Ectodermal cell (in vitro differentiated cells): ENCODE measurements at regions not wholly inside any gene's neighbourhood (a gene's known extent, or its start where the extent isn't known, plus 50 kb on each side); places are given as distances from the start of the nearest gene placed in this dataset.

Experiments
- H3K27ac ChIP-seq: 2 replicates; pipeline ENCODE4 v1.7.0; 2013; ENCODE audit warnings: mild to moderate bottlenecking, low read depth, low read length; ENCODE audit not compliant: insufficient read depth, poor library complexity, severe bottlenecking
- H3K27me3 ChIP-seq: 2 replicates; pipeline ENCODE4 v1.7.0; 2013; ENCODE audit warnings: mild to moderate bottlenecking, low read length; ENCODE audit not compliant: insufficient read depth, control insufficient read depth, poor library complexity, severe bottlenecking
- H3K36me3 ChIP-seq: one replicate; pipeline ENCODE4 v1.7.0; 2013; ENCODE audit warnings: low read length; ENCODE audit not compliant: control insufficient read depth, insufficient read depth
- H3K4me1 ChIP-seq: one replicate; pipeline ENCODE4 v1.7.0; 2013; ENCODE audit warnings: low read length; ENCODE audit not compliant: control insufficient read depth, insufficient read depth
- H3K4me3 ChIP-seq: 2 replicates; pipeline ENCODE4 v1.7.0; 2013; ENCODE audit warnings: low read depth, low read length, control low read depth; ENCODE audit not compliant: insufficient read depth
- H3K9me3 ChIP-seq: 2 replicates; pipeline ENCODE4 v1.7.0; 2013; ENCODE audit warnings: mild to moderate bottlenecking, low read length, moderate library complexity; ENCODE audit not compliant: control insufficient read depth
- WGBS, 2 experiments: methylation state at CpG; one replicate each; pipeline ENCODE4 v1.1.7; 2013; ENCODE audit warnings: missing lambda C conversion rate in 2 of 2; 5-methylcytosine and 5-hydroxymethylcytosine counted together

- no peak overlapping the region for H3K27ac ChIP-seq
- H3K27me3 ChIP-seq: no peaks in the 10 kb centered on the region
- H3K36me3 ChIP-seq: no peaks in the 10 kb centered on the region
- 91 to 96% methylated on average over 2 of the region's 2 CpGs for WGBS, 2 experiments
- H3K4me1 ChIP-seq: no peaks in the 10 kb centered on the region
- H3K4me3 ChIP-seq: no peak overlapping the region
- no peaks in the 10 kb centered on the region for H3K9me3 ChIP-seq
Measured at GRCh38 chr3:64294771-64295170, 69.5 kb upstream of the PRICKLE2 start.

GRCh38 chr3:64293121-64293520 is 67.9 kb upstream of the PRICKLE2 start:
- Histone ChIP-seq H3K4me1 (no peaks in the 10 kb centered on the region), H3K36me3 (no peaks in the 10 kb centered on the region), H3K27me3 (no peaks in the 10 kb centered on the region), H3K27ac (no peak overlapping the region), H3K4me3 (no peak overlapping the region), H3K9me3 (no peaks in the 10 kb centered on the region)
- 94 to 97% methylated on average over 9 of the region's 9 CpGs for WGBS, 2 experiments

GRCh38 chr3:64291956-64292355 is 66.7 kb upstream of the PRICKLE2 start:
- Histone ChIP-seq H3K27me3 (no peaks in the 10 kb centered on the region), H3K27ac (no peak overlapping the region), H3K4me1 (no peaks in the 10 kb centered on the region), H3K4me3 (no peak overlapping the region), H3K36me3 (no peaks in the 10 kb centered on the region), H3K9me3 (no peaks in the 10 kb centered on the region)
- 94 to 95% methylated on average over 4 of the region's 4 CpGs for WGBS, 2 experiments

- H3K36me3 ChIP-seq: no peaks in the 10 kb centered on the region
- H3K4me3 ChIP-seq: no peak overlapping the region
- no peaks in the 10 kb centered on the region for H3K9me3 ChIP-seq
- H3K4me1 ChIP-seq: no peaks in the 10 kb centered on the region
- H3K27me3 ChIP-seq: no peaks in the 10 kb centered on the region
- 91 to 97% methylated on average over 3 of the region's 3 CpGs for WGBS, 2 experiments
- no peak overlapping the region for H3K27ac ChIP-seq
Measured at GRCh38 chr3:64291345-64291744, 66.1 kb upstream of the PRICKLE2 start.

GRCh38 chr3:64290864-64291263 is 65.6 kb upstream of the PRICKLE2 start:
- no peaks in the 10 kb centered on the region for H3K9me3 ChIP-seq
- no peak overlapping the region for H3K27ac ChIP-seq
- 92 to 95% methylated on average over 5 of the region's 5 CpGs for WGBS, 2 experiments
- H3K36me3 ChIP-seq: no peaks in the 10 kb centered on the region
- H3K4me3 ChIP-seq: no peak overlapping the region
- H3K27me3 ChIP-seq: no peaks in the 10 kb centered on the region
- H3K4me1 ChIP-seq: no peaks in the 10 kb centered on the region

- H3K4me3 ChIP-seq: no peak overlapping the region
- no peak overlapping the region for H3K27ac ChIP-seq
- no peaks in the 10 kb centered on the region for H3K36me3 ChIP-seq
- no peaks in the 10 kb centered on the region for H3K27me3 ChIP-seq
- no peaks in the 10 kb centered on the region for H3K9me3 ChIP-seq
- no peaks in the 10 kb centered on the region for H3K4me1 ChIP-seq
- 92 to 98% methylated on average over 4 of the region's 5 CpGs for WGBS, 2 experiments
Measured at GRCh38 chr3:64290161-64290560, 64.9 kb upstream of the PRICKLE2 start.

- Histone ChIP-seq H3K27me3 (no peaks in the 10 kb centered on the region), H3K4me1 (no peaks in the 10 kb centered on the region), H3K36me3 (no peaks in the 10 kb centered on the region), H3K27ac (no peak overlapping the region), H3K4me3 (no peak overlapping the region), H3K9me3 (no peaks in the 10 kb centered on the region)
Measured at GRCh38 chr3:64289622-64290021, 64.4 kb upstream of the PRICKLE2 start.

- Histone ChIP-seq H3K4me3 (no peak overlapping the region), H3K36me3 (no peaks in the 10 kb centered on the region), H3K9me3 (no peaks in the 10 kb centered on the region), H3K27ac (no peak overlapping the region), H3K4me1 (peaks cover 9% of the 10 kb centered on the region), H3K27me3 (no peaks in the 10 kb centered on the region)
- 88 to 89% methylated on average over 1 to 5 of the region's 5 CpGs for WGBS, 2 experiments
Measured at GRCh38 chr3:64278625-64279024, 53.4 kb upstream of the PRICKLE2 start.

GRCh38 chr3:64276131-64276530 is 50.9 kb upstream of the PRICKLE2 start:
- WGBS, 2 experiments: 96 to 99% methylated on average over 3 of the region's 3 CpGs
- Histone ChIP-seq H3K36me3 (no peaks in the 10 kb centered on the region), H3K9me3 (peaks cover 1% of the 10 kb centered on the region), H3K4me1 (peaks cover 9% of the 10 kb centered on the region), H3K4me3 (no peak overlapping the region), H3K27ac (no peak overlapping the region), H3K27me3 (no peaks in the 10 kb centered on the region)
